CD4-positive, CD25-positive, alpha-beta regulatory T cell (primary cell): ENCODE measurements at regions not wholly inside any gene's neighbourhood (a gene's known extent, or its start where the extent isn't known, plus 50 kb on each side); places are given as distances from the start of the nearest gene placed in this dataset.

Experiments
- ATAC-seq, 2 donors: fragments of 150-1000 bp; cut with Tn5 transposase; one replicate each; pipeline ENCODE4 v1.10.0; 2021; ENCODE audit warnings: low read depth in 2 of 2, moderate number of reproducible peaks in 2 of 2, moderate library complexity in 1 of 2
- DNase-seq, 3 donors: peaks; one replicate each; pipeline versions ENCODE4 v3.0.0 to v3.0.0-alpha.2; 2012 to 2022; ENCODE audit warnings: mixed read lengths in 1 of 3
- H3K27ac ChIP-seq: one replicate; pipeline ENCODE4 v1.7.0; 2013; ENCODE audit warnings: mild to moderate bottlenecking, low read length; ENCODE audit not compliant: insufficient read depth, poor library complexity, severe bottlenecking
- H3K27me3 ChIP-seq: one replicate; pipeline ENCODE4 v1.7.0; 2013; ENCODE audit warnings: low read length; ENCODE audit not compliant: control insufficient read depth, insufficient read depth
- H3K36me3 ChIP-seq: one replicate; pipeline ENCODE4 v1.7.0; 2013; ENCODE audit warnings: mild to moderate bottlenecking, low read length, moderate library complexity; ENCODE audit not compliant: control insufficient read depth, insufficient read depth
- H3K4me1 ChIP-seq: 2 replicates; pipeline ENCODE4 v1.7.0; 2013; ENCODE audit warnings: mild to moderate bottlenecking, low read length; ENCODE audit not compliant: insufficient read depth, control insufficient read depth, poor library complexity, severe bottlenecking
- H3K4me3 ChIP-seq: one replicate; pipeline ENCODE4 v1.7.0; 2013; ENCODE audit warnings: low read depth, mild to moderate bottlenecking, low read length, moderate library complexity
- H3K9me3 ChIP-seq, 2 experiments: 1 replicate in 1 of 2; 2 replicates in 1 of 2; pipeline ENCODE4 v1.7.0; 2013; ENCODE audit warnings: low read length in 2 of 2, mild to moderate bottlenecking in 1 of 2, moderate library complexity in 1 of 2; ENCODE audit not compliant: control insufficient read depth in 2 of 2
- H3K27ac Mint-ChIP-seq, 3 donors: one replicate each; pipeline ENCODE4 v1.8.0; 2020 to 2022; ENCODE audit warnings: mild to moderate bottlenecking in 3 of 3, mixed read lengths in 3 of 3, moderate library complexity in 2 of 3
- H3K27me3 Mint-ChIP-seq: one replicate; pipeline ENCODE4 v1.8.0; 2022; ENCODE audit warnings: mild to moderate bottlenecking, mixed read lengths
- H3K36me3 Mint-ChIP-seq: one replicate; pipeline ENCODE4 v1.8.0; 2020; ENCODE audit warnings: mixed read lengths
- H3K4me1 Mint-ChIP-seq, 4 donors: one replicate each; pipeline ENCODE4 v1.8.0; 2020 to 2022; ENCODE audit warnings: mixed read lengths in 4 of 4, mild to moderate bottlenecking in 1 of 4
- H3K4me3 Mint-ChIP-seq, 4 donors: one replicate each; pipeline ENCODE4 v1.8.0; 2020 to 2022; ENCODE audit warnings: mild to moderate bottlenecking in 4 of 4, mixed read lengths in 4 of 4, moderate library complexity in 3 of 4
- H3K9me3 Mint-ChIP-seq, 7 donors: one replicate each; pipeline ENCODE4 v1.8.0; 2020 to 2022; ENCODE audit warnings: mixed read lengths in 7 of 7, mild to moderate bottlenecking in 3 of 7, moderate library complexity in 2 of 7

DNA sequence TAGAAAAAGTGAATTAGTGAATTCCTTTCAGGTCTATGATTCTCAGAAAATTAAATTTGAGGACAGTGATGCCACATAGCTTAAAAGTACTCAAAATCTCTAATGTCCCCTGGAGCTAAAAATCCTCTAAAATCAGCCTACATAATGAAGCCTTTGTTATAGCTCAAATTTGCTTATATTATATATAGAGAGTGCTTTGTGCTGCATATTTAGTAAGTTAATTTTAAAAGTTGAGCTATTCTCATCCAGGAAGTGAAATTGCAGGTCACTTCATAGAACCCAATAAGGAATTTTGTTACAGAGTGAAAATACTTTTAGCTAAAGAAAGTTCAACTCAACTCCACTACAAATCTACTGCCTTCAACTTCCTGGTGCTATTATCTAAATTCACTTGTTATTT, 507.5 kb upstream of the MAP3K7 start:
- no peak overlapping the region for H3K4me3 Mint-ChIP-seq
- H3K27me3 Mint-ChIP-seq: no peaks in the 10 kb centered on the region
- no peaks in the 10 kb centered on the region for H3K36me3 ChIP-seq
- no peaks in the 10 kb centered on the region for H3K27me3 ChIP-seq
- H3K9me3 Mint-ChIP-seq: peaks cover 0 to 3% (median 0%) of the 10 kb centered on the region in 7 donors
- no peaks in the 10 kb centered on the region for H3K4me1 ChIP-seq
- no peaks in the 10 kb centered on the region for H3K9me3 ChIP-seq
- H3K27ac ChIP-seq: no peak overlapping the region
- no peak for ATAC-seq
- DNase-seq: no peak
- no peaks in the 10 kb centered on the region for H3K4me1 Mint-ChIP-seq
- H3K36me3 Mint-ChIP-seq: no peaks in the 10 kb centered on the region
- H3K27ac Mint-ChIP-seq: no peak overlapping the region
- H3K4me3 ChIP-seq: no peak overlapping the region

DNA sequence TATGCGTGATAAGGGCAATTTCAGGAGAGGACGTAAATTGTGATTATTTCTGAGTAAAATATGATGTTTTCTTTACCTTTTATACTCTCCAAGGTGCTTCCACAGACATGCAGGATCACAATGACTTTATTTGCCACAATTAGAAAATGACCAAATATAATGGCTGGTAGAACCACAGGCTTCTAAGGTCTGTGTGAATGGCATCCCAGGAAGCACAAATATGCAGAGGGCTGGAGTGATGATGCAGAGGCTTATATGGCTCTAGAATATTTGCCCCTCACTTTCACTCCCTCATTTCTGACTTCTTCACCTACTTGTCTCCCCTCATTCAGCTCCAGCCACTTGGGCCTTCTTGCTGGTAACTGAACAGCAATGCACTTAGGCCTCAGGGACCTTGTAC, 502.1 kb upstream of the MAP3K7 start:
- Histone ChIP-seq H3K36me3 (no peaks in the 10 kb centered on the region), H3K27ac (no peak overlapping the region), H3K4me3 (no peak overlapping the region), H3K9me3 (no peaks in the 10 kb centered on the region), H3K4me1 (no peaks in the 10 kb centered on the region), H3K27me3 (no peaks in the 10 kb centered on the region)
- no peaks in the 10 kb centered on the region for H3K27me3 Mint-ChIP-seq
- peaks cover 0 to 3% (median 0%) of the 10 kb centered on the region in 7 donors for H3K9me3 Mint-ChIP-seq
- no peaks in the 10 kb centered on the region for H3K36me3 Mint-ChIP-seq
- H3K27ac Mint-ChIP-seq: no peak overlapping the region
- H3K4me3 Mint-ChIP-seq: no peak overlapping the region
- no peak for DNase-seq
- no peaks in the 10 kb centered on the region for H3K4me1 Mint-ChIP-seq
- no peak for ATAC-seq

DNA sequence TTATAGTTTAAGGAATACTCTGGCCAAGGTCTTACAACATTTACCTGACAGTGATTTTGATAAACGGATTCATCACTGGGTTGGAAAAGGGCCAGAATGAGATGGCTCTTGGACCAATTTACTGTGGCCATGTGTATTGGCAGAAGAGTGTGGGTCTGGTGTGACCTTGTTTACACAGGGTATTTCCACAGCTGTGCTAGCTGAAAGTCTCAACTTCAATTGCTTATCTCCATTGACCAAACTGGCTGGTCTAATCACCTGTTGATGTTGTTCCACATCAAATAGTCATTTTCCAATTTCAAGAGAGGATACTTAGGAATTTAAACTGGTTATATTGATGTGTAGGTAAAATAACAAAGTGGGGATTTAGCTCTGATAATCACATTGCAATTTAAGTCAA, 501.6 kb upstream of the MAP3K7 start:
- no peak overlapping the region for H3K27ac Mint-ChIP-seq
- H3K27me3 ChIP-seq: no peaks in the 10 kb centered on the region
- H3K4me3 Mint-ChIP-seq: no peak overlapping the region

DNA sequence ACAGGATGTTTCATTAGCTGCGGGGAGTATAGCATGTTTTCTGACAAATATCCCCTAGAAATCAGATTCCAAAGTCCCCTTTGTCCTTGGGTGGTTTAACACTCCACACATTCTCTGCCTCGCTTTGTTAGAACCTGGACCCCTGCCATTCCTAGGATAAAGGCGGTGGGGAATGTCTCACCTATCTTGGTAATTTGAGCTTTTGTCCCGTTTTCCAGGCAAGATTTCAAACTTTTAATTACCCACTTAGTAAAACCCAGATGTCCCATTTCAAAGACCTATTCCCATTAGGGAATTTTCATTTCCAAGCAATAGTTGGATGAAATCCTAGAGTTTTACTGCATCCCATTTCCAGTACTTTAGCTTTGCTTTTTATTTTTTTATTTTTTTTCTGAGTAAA, 501.0 kb upstream of the MAP3K7 start:
- Mint-ChIP-seq H3K27me3 (no peaks in the 10 kb centered on the region), H3K4me3 (no peak overlapping the region), H3K9me3 (peaks cover 0 to 3% (median 0%) of the 10 kb centered on the region in 7 donors), H3K4me1 (no peaks in the 10 kb centered on the region), H3K27ac (no peak overlapping the region), H3K36me3 (no peaks in the 10 kb centered on the region)
- H3K36me3 ChIP-seq: no peaks in the 10 kb centered on the region
- DNase-seq (no peak), ATAC-seq (no peak)
- H3K4me1 ChIP-seq: no peaks in the 10 kb centered on the region
- no peaks in the 10 kb centered on the region for H3K27me3 ChIP-seq
- H3K9me3 ChIP-seq: no peaks in the 10 kb centered on the region
- H3K4me3 ChIP-seq: no peak overlapping the region
- H3K27ac ChIP-seq: no peak overlapping the region

More for the DNA sequence above, 501.6 kb upstream of the MAP3K7 start:
- Histone ChIP-seq H3K27ac (no peak overlapping the region), H3K4me3 (no peak overlapping the region), H3K36me3 (no peaks in the 10 kb centered on the region), H3K9me3 (no peaks in the 10 kb centered on the region), H3K4me1 (no peaks in the 10 kb centered on the region)
- Mint-ChIP-seq H3K27me3 (no peaks in the 10 kb centered on the region), H3K4me1 (no peaks in the 10 kb centered on the region), H3K9me3 (peaks cover 0 to 3% (median 0%) of the 10 kb centered on the region in 7 donors), H3K36me3 (no peaks in the 10 kb centered on the region)
- DNase-seq (no peak), ATAC-seq (no peak)

DNA sequence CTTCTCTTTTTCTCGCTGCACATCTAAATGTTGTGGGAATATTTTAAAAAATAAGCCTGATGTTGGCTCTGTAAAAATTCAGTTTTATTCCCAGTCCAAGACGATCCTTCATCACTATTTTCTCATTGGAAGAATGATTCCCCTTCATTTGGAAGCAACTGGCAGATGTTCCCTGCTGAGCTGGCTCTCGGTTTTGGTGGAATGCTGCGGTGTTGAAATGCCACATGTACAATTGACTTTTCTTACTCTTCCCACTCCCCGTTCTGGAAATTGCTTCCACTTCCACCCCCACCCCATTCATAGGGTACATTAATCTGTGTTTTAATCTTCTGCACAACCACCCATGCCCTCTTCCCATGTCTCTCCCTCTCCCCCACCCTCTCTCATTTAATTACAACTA, 496.3 kb upstream of the MAP3K7 start:
- Histone ChIP-seq H3K36me3 (no peaks in the 10 kb centered on the region), H3K4me3 (no peak overlapping the region), H3K27me3 (no peaks in the 10 kb centered on the region), H3K4me1 (no peaks in the 10 kb centered on the region), H3K9me3 (no peaks in the 10 kb centered on the region), H3K27ac (no peak overlapping the region)
- no peak overlapping the region for H3K4me3 Mint-ChIP-seq
- no peak overlapping the region for H3K27ac Mint-ChIP-seq
- no peaks in the 10 kb centered on the region for H3K4me1 Mint-ChIP-seq
- H3K27me3 Mint-ChIP-seq: no peaks in the 10 kb centered on the region
- DNase-seq (no peak), ATAC-seq (no peak)
- no peaks in the 10 kb centered on the region for H3K9me3 Mint-ChIP-seq
- H3K36me3 Mint-ChIP-seq: no peaks in the 10 kb centered on the region

DNA sequence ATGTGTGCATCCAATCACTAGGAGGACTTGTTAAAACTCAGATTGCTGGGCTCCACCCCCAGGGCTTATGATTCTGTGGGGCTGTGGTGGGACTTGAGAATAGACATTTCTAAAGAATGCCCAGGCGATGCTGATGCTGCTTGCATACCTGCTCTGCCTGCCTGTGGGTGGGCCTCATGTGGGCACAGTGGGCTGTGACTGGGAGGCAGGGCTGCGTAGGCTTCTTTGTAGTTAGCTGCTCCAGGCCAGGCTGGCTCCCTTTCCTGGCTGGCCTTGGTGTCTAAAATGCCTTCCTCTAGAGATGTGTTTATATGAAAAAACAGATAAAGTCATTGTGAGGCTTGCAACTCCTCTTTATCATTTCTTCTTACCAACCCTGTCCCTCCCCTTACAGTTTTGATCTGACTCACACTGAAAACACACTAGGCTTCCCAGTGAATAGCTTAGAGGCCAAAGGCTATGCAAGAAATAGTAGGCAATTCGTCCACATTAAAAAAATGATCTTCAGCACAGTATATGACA, 495.5 kb upstream of the MAP3K7 start:
- DNase-seq (no peak), ATAC-seq (no peak)
- no peaks in the 10 kb centered on the region for H3K4me1 Mint-ChIP-seq
- H3K9me3 ChIP-seq: no peaks in the 10 kb centered on the region
- no peaks in the 10 kb centered on the region for H3K4me1 ChIP-seq
- H3K36me3 ChIP-seq: no peaks in the 10 kb centered on the region
- H3K36me3 Mint-ChIP-seq: no peaks in the 10 kb centered on the region
- no peaks in the 10 kb centered on the region for H3K9me3 Mint-ChIP-seq
- H3K27me3 ChIP-seq: no peaks in the 10 kb centered on the region
- H3K4me3 ChIP-seq: no peak overlapping the region
- H3K27me3 Mint-ChIP-seq: no peaks in the 10 kb centered on the region
- H3K27ac ChIP-seq: no peak overlapping the region
- no peak overlapping the region for H3K27ac Mint-ChIP-seq
- no peak overlapping the region for H3K4me3 Mint-ChIP-seq

DNA sequence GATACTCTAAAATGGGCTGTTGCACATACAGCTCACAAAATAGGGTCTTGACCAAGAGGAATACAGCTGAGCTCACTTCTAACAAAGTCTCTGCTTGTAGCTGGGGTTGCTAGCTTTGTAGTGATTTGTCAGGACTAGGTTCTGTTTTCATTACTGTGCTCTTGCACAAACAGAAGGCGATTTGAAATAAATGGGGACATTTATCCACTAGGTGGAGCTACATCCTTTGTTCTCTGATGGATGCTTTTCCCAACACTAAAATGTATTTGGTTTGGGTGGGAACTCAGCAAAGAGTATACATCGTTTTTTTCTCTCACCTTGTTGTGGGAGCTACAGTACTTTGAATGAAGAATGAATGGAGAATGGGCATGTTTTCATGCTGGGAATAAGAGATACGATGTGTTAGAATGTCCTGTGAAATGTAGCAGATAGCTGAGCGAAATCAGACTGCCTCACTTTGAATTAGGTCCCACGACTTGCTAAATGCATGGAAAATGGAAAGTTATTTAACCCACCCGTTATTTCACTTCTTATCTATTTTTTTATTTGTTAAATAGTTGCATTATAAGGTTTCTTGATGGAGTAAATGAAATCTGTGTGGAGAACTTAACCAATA, 494.7 kb upstream of the MAP3K7 start:
- Mint-ChIP-seq H3K36me3 (no peaks in the 10 kb centered on the region), H3K9me3 (no peaks in the 10 kb centered on the region), H3K4me1 (no peaks in the 10 kb centered on the region), H3K4me3 (no peak overlapping the region), H3K27ac (no peak overlapping the region), H3K27me3 (no peaks in the 10 kb centered on the region)
- no peaks in the 10 kb centered on the region for H3K4me1 ChIP-seq
- no peaks in the 10 kb centered on the region for H3K27me3 ChIP-seq
- ATAC-seq (no peak), DNase-seq (peak in 1 of 3 donors; percentile 29)
- no peak overlapping the region for H3K27ac ChIP-seq
- H3K4me3 ChIP-seq: no peak overlapping the region
- H3K36me3 ChIP-seq: no peaks in the 10 kb centered on the region
- no peaks in the 10 kb centered on the region for H3K9me3 ChIP-seq

DNA sequence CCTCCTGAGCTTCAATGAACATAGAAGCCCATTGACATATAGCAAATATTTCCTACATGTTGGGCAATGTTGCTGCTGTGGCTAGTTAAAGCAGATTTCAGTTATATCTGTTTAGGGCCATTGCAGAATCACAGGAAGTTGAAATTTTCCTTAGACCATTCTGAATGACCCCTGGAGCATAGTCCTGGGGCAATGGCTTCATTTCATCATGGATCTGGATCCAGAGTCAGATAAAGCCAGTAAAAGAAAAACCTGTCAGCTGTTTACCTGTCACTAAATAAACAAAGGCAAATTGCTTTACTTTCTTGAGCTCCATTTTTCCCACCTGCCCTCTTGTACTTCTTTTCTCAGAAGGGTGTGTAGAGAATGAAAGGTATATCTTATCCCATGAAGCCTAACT, 494.0 kb upstream of the MAP3K7 start:
- H3K9me3 Mint-ChIP-seq: no peaks in the 10 kb centered on the region
- no peaks in the 10 kb centered on the region for H3K27me3 Mint-ChIP-seq
- no peak overlapping the region for H3K27ac ChIP-seq
- H3K27ac Mint-ChIP-seq: no peak overlapping the region
- no peaks in the 10 kb centered on the region for H3K4me1 ChIP-seq
- no peaks in the 10 kb centered on the region for H3K36me3 ChIP-seq
- no peak overlapping the region for H3K4me3 Mint-ChIP-seq
- H3K9me3 ChIP-seq: no peaks in the 10 kb centered on the region
- H3K27me3 ChIP-seq: no peaks in the 10 kb centered on the region
- H3K36me3 Mint-ChIP-seq: no peaks in the 10 kb centered on the region
- H3K4me3 ChIP-seq: no peak overlapping the region
- ATAC-seq: no peak
- H3K4me1 Mint-ChIP-seq: no peaks in the 10 kb centered on the region
- no peak for DNase-seq
